ENCODE measurements at regions not wholly inside any gene's neighbourhood (a gene's known extent, or its start where the extent isn't known, plus 50 kb on each side); places are given as distances from the start of the nearest gene placed in this dataset.

DNA sequence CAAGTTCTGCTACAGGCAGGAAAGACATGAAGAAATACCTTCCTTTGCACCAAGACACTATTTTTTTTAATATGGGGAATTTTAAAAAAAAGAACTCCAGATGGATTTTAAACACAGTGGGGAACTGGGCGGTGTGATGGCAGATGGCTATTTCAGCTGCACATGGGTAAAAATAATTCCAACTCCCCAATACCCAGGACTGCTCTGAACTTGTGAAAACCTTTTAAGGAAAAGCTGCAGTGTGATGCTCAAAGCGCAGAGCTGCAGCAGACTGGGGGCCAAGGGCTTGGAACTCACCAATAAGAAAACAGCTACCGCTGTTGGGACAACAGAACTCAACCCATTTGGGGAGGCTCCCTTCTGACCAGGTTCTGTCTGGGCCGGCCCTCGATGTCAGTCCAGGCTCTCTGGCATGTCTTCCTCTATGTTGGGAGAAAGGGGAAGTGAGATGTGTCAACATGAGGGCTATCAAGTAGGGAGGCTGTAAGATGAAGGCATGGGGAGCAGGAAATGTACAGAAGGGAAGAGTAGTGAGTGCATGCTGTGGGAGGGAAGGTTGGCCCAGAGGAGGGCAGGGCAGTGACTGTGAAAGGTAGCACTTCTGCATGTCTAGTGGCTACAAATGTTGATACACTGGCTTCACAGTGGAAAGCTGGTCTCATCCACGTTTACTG is 64.0 kb upstream of the SLC14A2 start:
- DNase-seq, result no peak
- Histone ChIP-seq H3K36me3 (ENCODE audit: low read depth, missing control alignments) (no peaks in the 10 kb centered on the region), H3K4me1 (no peaks in the 10 kb centered on the region), H3K27ac (no peak overlapping the region), H3K4me3 (no peak overlapping the region), H3K27me3 (no peaks in the 10 kb centered on the region), H3K9me3 (no peaks in the 10 kb centered on the region)
- 76 to 83% methylated on average over 6 of the region's 6 CpGs for WGBS, 2 donors
- TF ChIP-seq CTCF (IDR thresholded peaks at IDR 0.05) (no peak), POLR2A (IDR thresholded peaks at IDR 0.05) (no peak)
- intact Hi-C loops (cut with DNase I; ENCODE audit: low total_unique reads), result no loop called here

- Histone ChIP-seq H3K9me3 (no peaks in the 10 kb centered on the region), H3K27ac (no peak overlapping the region), H3K4me3 (no peak overlapping the region), H3K36me3 (ENCODE audit: low read depth, missing control alignments) (no peaks in the 10 kb centered on the region), H3K4me1 (no peaks in the 10 kb centered on the region), H3K27me3 (no peaks in the 10 kb centered on the region)
- TF ChIP-seq POLR2A (IDR thresholded peaks at IDR 0.05), result no peak
- TF ChIP-seq CTCF (IDR thresholded peaks at IDR 0.05), result no peak
- DNase-seq, result no peak
- 71 to 77% methylated on average over 7 of the region's 7 CpGs for WGBS, 2 donors
- intact Hi-C loops (cut with DNase I; ENCODE audit: low total_unique reads), result no loop called here
These were observed 61.4 kb upstream of the SLC14A2 start for GRCh38 chr18:45553723-45554388.

DNA sequence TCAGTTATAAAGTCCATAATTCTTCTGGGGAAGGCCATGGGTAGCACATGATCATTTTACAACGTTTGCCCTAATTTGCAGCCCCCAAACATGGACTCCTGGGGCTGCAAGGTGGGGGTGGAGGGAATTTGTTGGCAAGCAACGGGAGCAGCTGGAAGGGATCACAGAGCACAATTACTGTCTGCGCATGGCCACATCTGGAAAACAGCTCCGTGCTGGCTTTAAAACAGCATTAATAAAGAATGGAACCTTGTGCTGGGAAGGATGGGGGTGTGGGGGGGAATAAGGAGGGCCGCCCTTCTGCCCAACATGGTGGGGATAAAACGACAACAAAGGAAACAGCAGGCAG is 60.9 kb upstream of the SLC14A2 start:
- intact Hi-C loops (cut with DNase I; ENCODE audit: low total_unique reads), result no loop called here
- H3K4me1 ChIP-seq, result no peaks in the 10 kb centered on the region
- 34 to 42% methylated on average over 6 of the region's 6 CpGs for WGBS, 2 donors
- TF ChIP-seq CTCF (IDR thresholded peaks at IDR 0.05), result no peak
- TF ChIP-seq POLR2A (IDR thresholded peaks at IDR 0.05), result no peak
- H3K27ac ChIP-seq, result no peak overlapping the region
- DNase-seq, result no peak
- no peaks in the 10 kb centered on the region for H3K9me3 ChIP-seq
- no peak overlapping the region for H3K4me3 ChIP-seq
- no peaks in the 10 kb centered on the region for H3K27me3 ChIP-seq
- no peaks in the 10 kb centered on the region for H3K36me3 ChIP-seq (ENCODE audit: low read depth, missing control alignments)

DNA sequence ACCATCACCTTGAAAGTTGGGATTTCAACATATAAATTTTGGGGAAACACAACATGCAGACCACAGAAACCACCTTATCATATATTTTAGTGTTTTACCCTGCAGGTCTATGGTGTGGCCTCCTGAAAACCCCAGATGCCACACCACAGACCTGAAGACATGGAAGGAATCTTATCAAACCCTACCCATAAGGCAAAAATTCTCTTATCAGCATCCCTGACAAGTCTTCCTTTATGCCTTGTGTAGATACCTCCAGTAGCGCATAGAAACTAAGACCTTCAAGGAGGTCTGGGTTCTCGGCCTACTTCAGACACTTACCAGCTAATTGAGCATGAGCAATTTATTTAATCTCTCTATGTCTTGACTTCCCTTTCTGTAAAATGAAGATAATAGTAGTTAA is 59.1 kb upstream of the SLC14A2 start:
- intact Hi-C loops (cut with DNase I; ENCODE audit: low total_unique reads), result no loop called here
- Histone ChIP-seq H3K4me1 (no peaks in the 10 kb centered on the region), H3K27ac (no peak overlapping the region), H3K4me3 (no peak overlapping the region), H3K9me3 (no peaks in the 10 kb centered on the region), H3K36me3 (ENCODE audit: low read depth, missing control alignments) (no peaks in the 10 kb centered on the region), H3K27me3 (no peaks in the 10 kb centered on the region)
- TF ChIP-seq POLR2A (IDR thresholded peaks at IDR 0.05) (no peak), CTCF (IDR thresholded peaks at IDR 0.05) (no peak)
- DNase-seq, result no peak
- WGBS, 2 donors, result 96 to 97% methylated on average over 2 of the region's 2 CpGs

- Histone ChIP-seq H3K4me3 (no peak overlapping the region), H3K4me1 (no peaks in the 10 kb centered on the region), H3K9me3 (no peaks in the 10 kb centered on the region), H3K27me3 (no peaks in the 10 kb centered on the region), H3K36me3 (ENCODE audit: low read depth, missing control alignments) (no peaks in the 10 kb centered on the region), H3K27ac (no peak overlapping the region)
- TF ChIP-seq POLR2A (IDR thresholded peaks at IDR 0.05), result no peak
- TF ChIP-seq CTCF (IDR thresholded peaks at IDR 0.05), result no peak
- 76 to 95% methylated on average over 4 of the region's 4 CpGs for WGBS, 2 donors
- intact Hi-C loops (cut with DNase I; ENCODE audit: low total_unique reads), result no loop called here
- no peak for DNase-seq
These were observed 58.0 kb upstream of the SLC14A2 start for GRCh38 chr18:45557287-45557686.
